SU-DHL-6 (cell line): ENCODE measurements at regions not wholly inside any gene's neighbourhood (a gene's known extent, or its start where the extent isn't known, plus 50 kb on each side); places are given as distances from the start of the nearest gene placed in this dataset.

Experiments used
- H2AFZ ChIP-seq: fragments of 200-600 bp; sonication (generic); 2 replicates; pipeline ENCODE4 v1.6.1; 2014; ENCODE audit warnings: low read depth, mild to moderate bottlenecking, moderate library complexity, mixed read lengths, antibody characterized with exemption, low read length; ENCODE audit not compliant: severe bottlenecking
- H3F3A ChIP-seq: fragments of 200-600 bp; shearing (Covaris generic); 2 replicates; pipeline ENCODE4 v1.6.0; 2016; ENCODE audit warnings: antibody characterized with exemption, mild to moderate bottlenecking; ENCODE audit not compliant: insufficient read depth
- H3K27ac ChIP-seq: fragments of 200-600 bp; sonication (generic); 2 replicates; pipeline ENCODE4 v1.5.1; 2016; ENCODE audit warnings: low read depth, mild to moderate bottlenecking, low read length, moderate library complexity, mixed read lengths
- H3K27me3 ChIP-seq: fragments of 200-600 bp; sonication (generic), shearing (Covaris generic); 2 replicates; pipeline ENCODE4 v1.6.0; 2014; ENCODE audit warnings: mild to moderate bottlenecking, low read length
- H3K36me3 ChIP-seq: fragments of 200-600 bp; sonication (generic); 2 replicates; pipeline ENCODE4 v1.6.1; 2014; ENCODE audit warnings: mild to moderate bottlenecking, low read length, mixed read lengths
- H3K4me2 ChIP-seq: fragments of 300-600, 200-600 bp; shearing (Covaris generic), sonication (generic); 2 replicates; pipeline ENCODE4 v1.6.0; 2014; ENCODE audit warnings: low read length, low read depth, mild to moderate bottlenecking; ENCODE audit not compliant: poor library complexity, severe bottlenecking
- H3K4me3 ChIP-seq: fragments of 200-600 bp; sonication (generic); 2 replicates; pipeline ENCODE4 v1.5.1; 2014; ENCODE audit warnings: antibody characterized with exemption, low read length, mild to moderate bottlenecking, mixed read lengths; ENCODE audit not compliant: insufficient read depth, poor library complexity, severe bottlenecking
- H3K79me2 ChIP-seq: fragments of 200-600 bp; sonication (generic); 2 replicates; pipeline ENCODE4 v1.6.1; 2014; ENCODE audit warnings: mild to moderate bottlenecking, low read length, moderate library complexity; ENCODE audit not compliant: insufficient read depth
- H3K9ac ChIP-seq: fragments of 200-600 bp; sonication (generic); 2 replicates; pipeline ENCODE4 v1.7.0; 2014; ENCODE audit warnings: mild to moderate bottlenecking, low read length
- H3K9me2 ChIP-seq: fragments of 200-600 bp; sonication (generic); replicated peaks from 2 replicates; pipeline ENCODE4 v1.6.1; 2014; ENCODE audit warnings: low read length; ENCODE audit not compliant: insufficient read depth
- H3K9me3 ChIP-seq: fragments of 200-600 bp; sonication (generic); 2 replicates; pipeline ENCODE4 v1.6.1; 2014; ENCODE audit warnings: low read length, mixed read lengths; ENCODE audit not compliant: insufficient read depth
- H4K20me1 ChIP-seq: fragments of 200-600 bp; sonication (generic); 2 replicates; pipeline ENCODE4 v1.6.1; 2014; ENCODE audit warnings: low read depth, mild to moderate bottlenecking, antibody characterized with exemption, low read length, moderate library complexity, mixed read lengths
- EZH2phosphoT487 ChIP-seq: fragments of 200-600 bp; sonication (generic), shearing (Covaris generic); conservative IDR thresholded peaks from 2 replicates; pipeline ENCODE4 v1.6.1; 2018; ENCODE audit warnings: mild to moderate bottlenecking, antibody characterized with exemption, low read length, moderate library complexity, mixed read lengths
- TF ChIP-seq, protein P1 (sequence below): fragments of 200-600 bp; sonication (generic); IDR thresholded peaks from one replicate; pipeline ENCODE4 v1.5.1; 2017; ENCODE audit warnings: antibody characterized with exemption, mild to moderate bottlenecking, low read length, moderate library complexity; ENCODE audit not compliant: insufficient read depth, poor library complexity, severe bottlenecking

DNA sequence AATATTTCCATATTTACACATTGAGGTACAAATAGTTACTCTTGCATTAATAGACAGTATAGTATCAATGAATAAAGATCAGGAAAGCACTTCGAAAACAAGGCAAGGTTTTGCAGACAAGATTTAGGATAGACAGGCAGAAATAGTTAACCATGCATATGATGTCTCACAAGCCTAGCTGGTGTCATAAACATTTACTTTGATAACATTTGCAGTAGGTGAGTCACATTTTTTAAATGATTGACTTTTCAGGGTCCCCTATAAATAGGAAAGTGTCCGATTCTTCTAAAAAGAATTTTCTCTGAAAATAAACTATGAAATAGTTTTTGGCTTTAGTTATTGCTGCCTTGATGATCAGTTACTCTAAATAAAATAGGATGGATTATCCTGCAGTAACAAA lies 162.1 kb downstream of the SNX18 start:
- Histone ChIP-seq H3K27me3 (no peaks in the 10 kb centered on the region), H3K4me3 (no peak overlapping the region), H3K9ac (no peak overlapping the region), H3F3A (no peaks in the 10 kb centered on the region), H3K36me3 (no peaks in the 10 kb centered on the region), H3K9me2 (no peaks in the 10 kb centered on the region), H3K4me2 (no peak overlapping the region), H2AFZ (no peak overlapping the region), H3K79me2 (no peaks in the 10 kb centered on the region), H3K27ac (no peak overlapping the region), H3K9me3 (no peaks in the 10 kb centered on the region), H4K20me1 (no peaks in the 10 kb centered on the region)
- no peak for TF ChIP-seq EZH2phosphoT487
- TF ChIP-seq, protein P1, sequence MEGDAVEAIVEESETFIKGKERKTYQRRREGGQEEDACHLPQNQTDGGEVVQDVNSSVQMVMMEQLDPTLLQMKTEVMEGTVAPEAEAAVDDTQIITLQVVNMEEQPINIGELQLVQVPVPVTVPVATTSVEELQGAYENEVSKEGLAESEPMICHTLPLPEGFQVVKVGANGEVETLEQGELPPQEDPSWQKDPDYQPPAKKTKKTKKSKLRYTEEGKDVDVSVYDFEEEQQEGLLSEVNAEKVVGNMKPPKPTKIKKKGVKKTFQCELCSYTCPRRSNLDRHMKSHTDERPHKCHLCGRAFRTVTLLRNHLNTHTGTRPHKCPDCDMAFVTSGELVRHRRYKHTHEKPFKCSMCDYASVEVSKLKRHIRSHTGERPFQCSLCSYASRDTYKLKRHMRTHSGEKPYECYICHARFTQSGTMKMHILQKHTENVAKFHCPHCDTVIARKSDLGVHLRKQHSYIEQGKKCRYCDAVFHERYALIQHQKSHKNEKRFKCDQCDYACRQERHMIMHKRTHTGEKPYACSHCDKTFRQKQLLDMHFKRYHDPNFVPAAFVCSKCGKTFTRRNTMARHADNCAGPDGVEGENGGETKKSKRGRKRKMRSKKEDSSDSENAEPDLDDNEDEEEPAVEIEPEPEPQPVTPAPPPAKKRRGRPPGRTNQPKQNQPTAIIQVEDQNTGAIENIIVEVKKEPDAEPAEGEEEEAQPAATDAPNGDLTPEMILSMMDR: no peak

DNA sequence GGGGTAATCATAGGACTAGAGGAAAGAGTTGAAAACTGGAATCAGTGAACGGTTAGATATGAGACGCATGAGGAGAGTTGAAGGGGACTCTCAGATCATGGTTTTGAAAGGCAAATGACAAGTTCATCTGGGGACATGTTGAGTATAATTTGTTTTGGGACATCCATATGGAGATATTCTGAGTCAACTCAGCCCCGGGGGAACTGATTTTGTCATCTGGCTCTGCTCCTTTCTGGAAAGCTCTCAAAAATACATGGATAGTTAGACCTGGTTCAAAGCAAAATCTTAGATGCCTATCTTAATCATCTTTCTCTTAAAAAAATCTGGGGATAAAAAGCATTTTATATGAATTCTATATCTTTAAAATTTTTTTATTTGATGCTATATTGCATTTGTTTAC lies 161.2 kb downstream of the SNX18 start:
- Histone ChIP-seq H3K9ac (no peak overlapping the region), H3K27me3 (no peaks in the 10 kb centered on the region), H3K79me2 (no peaks in the 10 kb centered on the region), H2AFZ (no peak overlapping the region), H4K20me1 (no peaks in the 10 kb centered on the region), H3F3A (no peaks in the 10 kb centered on the region), H3K4me3 (no peak overlapping the region), H3K27ac (no peak overlapping the region), H3K9me3 (no peaks in the 10 kb centered on the region), H3K36me3 (no peaks in the 10 kb centered on the region), H3K9me2 (no peaks in the 10 kb centered on the region), H3K4me2 (no peak overlapping the region)
- TF ChIP-seq, protein P1: no peak
- no peak for TF ChIP-seq EZH2phosphoT487

DNA sequence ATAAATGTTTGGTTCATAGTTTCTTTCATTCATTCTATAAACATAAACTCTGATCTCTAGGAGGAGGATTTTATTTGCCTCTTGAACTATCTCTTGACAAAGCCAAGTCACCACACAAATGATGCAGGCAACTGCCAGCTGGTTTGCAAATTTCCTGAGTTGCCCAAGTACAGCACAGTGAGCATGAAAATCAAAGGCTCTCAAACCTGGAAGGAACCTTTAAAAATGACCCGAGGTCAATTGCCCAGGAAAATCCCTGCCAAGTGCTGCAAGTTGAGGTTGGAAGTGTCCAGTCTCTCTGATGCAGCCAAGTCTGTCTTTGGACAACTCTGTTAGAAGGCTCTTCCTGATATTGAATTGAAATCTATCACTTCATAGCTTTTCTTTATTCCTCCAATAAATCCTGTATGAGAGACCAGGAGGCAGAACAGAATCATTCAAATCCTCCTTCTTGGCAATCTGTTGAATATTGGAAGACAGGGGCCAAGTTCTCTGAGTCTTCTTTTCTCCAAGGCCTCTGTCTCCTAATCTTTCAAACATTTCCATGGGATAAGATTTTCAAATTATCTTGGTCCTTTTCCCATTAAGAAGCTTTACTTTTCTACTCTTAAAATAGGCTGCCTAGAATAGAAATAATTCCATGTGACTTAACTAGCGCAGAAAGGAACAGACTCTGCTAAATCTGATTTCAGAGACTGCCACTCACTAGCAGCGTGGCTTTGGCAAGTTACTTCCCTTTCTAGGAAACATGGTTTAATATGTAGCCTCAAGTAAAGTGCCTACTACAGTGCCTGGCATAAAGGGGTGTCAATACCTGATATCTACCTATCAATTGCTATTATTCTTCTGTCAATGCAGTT lies 159.2 kb downstream of the SNX18 start:
- H3K4me2 ChIP-seq: no peak overlapping the region
- TF ChIP-seq EZH2phosphoT487: no peak
- TF ChIP-seq, protein P1: no peak
- H3K27ac ChIP-seq: no peak overlapping the region
- H3K36me3 ChIP-seq: no peaks in the 10 kb centered on the region
- no peak overlapping the region for H3K9ac ChIP-seq
- H3K27me3 ChIP-seq: no peaks in the 10 kb centered on the region
- H3K9me2 ChIP-seq: no peaks in the 10 kb centered on the region
- no peak overlapping the region for H3K4me3 ChIP-seq
- H3K79me2 ChIP-seq: no peaks in the 10 kb centered on the region
- no peak overlapping the region for H2AFZ ChIP-seq
- no peaks in the 10 kb centered on the region for H3F3A ChIP-seq
- H3K9me3 ChIP-seq: no peaks in the 10 kb centered on the region
- no peaks in the 10 kb centered on the region for H4K20me1 ChIP-seq
